ENCODE measurements at regions not wholly inside any gene's neighbourhood (a gene's known extent, or its start where the extent isn't known, plus 50 kb on each side); places are given as distances from the start of the nearest gene placed in this dataset.

- Histone ChIP-seq H2AK9ac (replicated peaks; ENCODE audit: low read depth, low read length, poor library complexity) (no peak overlapping the region), H2AK5ac (ENCODE audit: low read depth, low read length) (no peak overlapping the region), H3K9me1 (ENCODE audit: insufficient read depth, low read length) (no peaks in the 10 kb centered on the region), H3K36me3 (ENCODE audit: control insufficient read depth, insufficient read depth, low read length) (no peaks in the 10 kb centered on the region), H3K4me3 (ENCODE audit: insufficient read depth, low read depth, low read length) (no peak overlapping the region), H3K9me3 (ENCODE audit: control insufficient read depth, insufficient read depth, low read length) (no peaks in the 10 kb centered on the region), H3K4ac (ENCODE audit: low read depth, low read length) (no peak overlapping the region), H3K14ac (replicated peaks; ENCODE audit: low read depth, low read length) (no peak overlapping the region), H3K23ac (ENCODE audit: low read depth, low read length) (no peak overlapping the region), H3K4me1 (ENCODE audit: control insufficient read depth, insufficient read depth, low read length) (no peaks in the 10 kb centered on the region), H3K27ac (ENCODE audit: insufficient read depth, low read length) (no peak overlapping the region), H3K4me2 (ENCODE audit: low read depth, low read length) (no peak overlapping the region), H4K91ac (ENCODE audit: insufficient read depth, low read depth, low read length) (no peak overlapping the region), H4K8ac (ENCODE audit: low read depth in 2 of 2, low read length in 2 of 2) (no peak overlapping the region), H3K79me1 (ENCODE audit: low read depth in 1 of 2, low read length in 2 of 2) (no peaks in the 10 kb centered on the region), H3K18ac (ENCODE audit: low read depth, low read length) (no peak overlapping the region), H2AFZ (replicated peaks; ENCODE audit: low read length, poor library complexity) (no peak overlapping the region), H3K9ac (ENCODE audit: low read depth, low read length) (no peak overlapping the region), H4K5ac (ENCODE audit: low read depth, low read length) (no peak overlapping the region), H2BK120ac (ENCODE audit: low read depth, low read length) (no peak overlapping the region), H2BK15ac (ENCODE audit: low read depth, low read length) (no peak overlapping the region), H3K27me3 (ENCODE audit: control insufficient read depth, insufficient read depth, low read length) (no peaks in the 10 kb centered on the region), H2BK20ac (ENCODE audit: low read depth, low read length) (no peak overlapping the region), H4K20me1 (ENCODE audit: insufficient read depth, low read length) (no peaks in the 10 kb centered on the region), H3K56ac (ENCODE audit: extremely low read depth, insufficient read depth, low read length) (no peak overlapping the region), H2BK5ac (ENCODE audit: low read depth, low read length, poor library complexity, severe bottlenecking) (no peak overlapping the region)
- in situ Hi-C loops (cut with MboI; ENCODE audit: low sequenced_read_pairs): no loop called here
- BruUV-seq (replicated peaks): no TSS peak
- no peak for ATAC-seq (ENCODE audit: low read depth)
- TF ChIP-seq CHD1 (IDR thresholded peaks at IDR 0.05; ENCODE audit: low read depth, low read length): no peak
- TF ChIP-seq MAFK (IDR thresholded peaks at IDR 0.05; ENCODE audit: low read depth, low read length): no peak
- no peak for TF ChIP-seq FOS (IDR thresholded peaks at IDR 0.05; ENCODE audit: low read depth, low read length)
- TF ChIP-seq NFE2L2 (IDR thresholded peaks at IDR 0.05; ENCODE audit: low read depth, low read length): no peak
- no peak for TF ChIP-seq ELK1 (IDR thresholded peaks at IDR 0.05; ENCODE audit: borderline replicate concordance, low read depth, low read length)
- no peak for TF ChIP-seq POLR2A (IDR thresholded peaks at IDR 0.05; ENCODE audit: low read depth, low read length)
- no peak for TF ChIP-seq MXI1 (IDR thresholded peaks at IDR 0.05; ENCODE audit: borderline replicate concordance, low read depth, low read length)
- no peak for TF ChIP-seq CEBPB (IDR thresholded peaks at IDR 0.05; ENCODE audit: low read depth, low read length)
- no peak for TF ChIP-seq RAD21 (IDR thresholded peaks at IDR 0.05; ENCODE audit: low read length)
- TF ChIP-seq SMC3 (IDR thresholded peaks at IDR 0.05; ENCODE audit: low read depth, low read length): no peak
- no peak for TF ChIP-seq USF2 (IDR thresholded peaks at IDR 0.05; ENCODE audit: low read depth, low read length)
- TF ChIP-seq RCOR1 (IDR thresholded peaks at IDR 0.05; ENCODE audit: insufficient replicate concordance, low read length): no peak
- no peak for TF ChIP-seq CTCF (conservative IDR thresholded peaks at IDR 0.05; ENCODE audit: low read depth, low read length)
- TF ChIP-seq RFX5 (IDR thresholded peaks at IDR 0.05; ENCODE audit: low read depth, low read length): no peak
- TF ChIP-seq BHLHE40 (IDR thresholded peaks at IDR 0.05; ENCODE audit: low read depth, low read length): no peak
- no peak for TF ChIP-seq MAZ (IDR thresholded peaks at IDR 0.05; ENCODE audit: borderline replicate concordance, low read depth, low read length)
- ChIA-PET CTCF (no interaction called here), POLR2A (ENCODE audit: unreplicated experiment) (no interaction called here)
- intact Hi-C loops (cut with micrococcal nuclease): no loop called here
- dilution Hi-C loops (cut with HindIII; ENCODE audit: low sequenced_read_pairs, unreplicated experiment): no loop called here
- WGBS, 2 experiments (ENCODE audit: extremely low coverage in 2 of 2, insufficient read length in 1 of 2): 89% methylated on average over 5 of the region's 6 CpGs; no CpG with 5 or more reads in 1 of the 2 experiments
- DNase-seq: no peak
These were observed 2521.1 kb downstream of the PCDH9 start for GRCh38 chr13:64709079-64709478.
